Hepatocyte (in vitro differentiated cells): ENCODE measurements at regions not wholly inside any gene's neighbourhood (a gene's known extent, or its start where the extent isn't known, plus 50 kb on each side); places are given as distances from the start of the nearest gene placed in this dataset.

Experiments
- CTCF ChIP-seq: fragments of 200-600 bp; sonication (generic); IDR thresholded peaks from 2 replicates; pipeline ENCODE4 v1.5.1; 2016; ENCODE audit warnings: antibody characterized with exemption, mild to moderate bottlenecking; ENCODE audit not compliant: poor library complexity
- EZH2 ChIP-seq: fragments of 200-600 bp; sonication (generic); IDR thresholded peaks from 2 replicates; pipeline ENCODE4 v1.6.1; 2016; ENCODE audit warnings: antibody characterized with exemption, mild to moderate bottlenecking, borderline replicate concordance

GRCh38 chr2:16336491-16336890 is 329.1 kb downstream of the CYRIA start:
- TF ChIP-seq CTCF, result no peak
- TF ChIP-seq EZH2, result no peak
